Hepatocyte (in vitro differentiated cells): ENCODE measurements at regions not wholly inside any gene's neighbourhood (a gene's known extent, or its start where the extent isn't known, plus 50 kb on each side); places are given as distances from the start of the nearest gene placed in this dataset.

Experiments used
- DNase-seq: peaks from one replicate; pipeline ENCODE4 v3.0.0-alpha.2; 2016; ENCODE audit warnings: low spot score
- H2AFZ ChIP-seq: fragments of 200-600 bp; sonication (generic); 2 replicates; pipeline ENCODE4 v1.6.0; 2016; ENCODE audit warnings: antibody characterized with exemption, mild to moderate bottlenecking
- H3K27ac ChIP-seq: fragments of 200-600 bp; sonication (generic); 2 replicates; pipeline ENCODE4 v1.5.1; 2016; ENCODE audit warnings: mild to moderate bottlenecking
- H3K27me3 ChIP-seq: fragments of 200-600 bp; sonication (generic); 2 replicates; pipeline ENCODE4 v1.6.1; 2016
- H3K36me3 ChIP-seq: fragments of 200-600 bp; sonication (generic); replicated peaks from 2 replicates; pipeline ENCODE4 v1.5.1; 2016; ENCODE audit warnings: low read depth; ENCODE audit not compliant: insufficient read depth
- H3K4me1 ChIP-seq: fragments of 200-600 bp; sonication (generic); 2 replicates; pipeline ENCODE4 v1.5.1; 2016; ENCODE audit warnings: mild to moderate bottlenecking, moderate library complexity; ENCODE audit not compliant: insufficient read depth
- H3K4me2 ChIP-seq: fragments of 200-600 bp; sonication (generic); 2 replicates; pipeline ENCODE4 v1.6.0; 2016
- H3K4me3 ChIP-seq: fragments of 200-600 bp; sonication (generic); 2 replicates; pipeline ENCODE4 v1.5.1; 2016; ENCODE audit warnings: mild to moderate bottlenecking
- H3K79me2 ChIP-seq: fragments of 200-600 bp; sonication (generic); 2 replicates; pipeline ENCODE4 v1.6.0; 2017; ENCODE audit warnings: mild to moderate bottlenecking
- H3K9me2 ChIP-seq: fragments of 200-600 bp; sonication (generic); replicated peaks from 2 replicates; pipeline ENCODE4 v1.6.0; 2017; ENCODE audit warnings: mild to moderate bottlenecking; ENCODE audit not compliant: insufficient read depth
- H3K9me3 ChIP-seq: fragments of 200-600 bp; sonication (generic); 2 replicates; pipeline ENCODE4 v1.5.1; 2016; ENCODE audit warnings: low read depth, mild to moderate bottlenecking
- H4K20me1 ChIP-seq: fragments of 200-600 bp; sonication (generic); 2 replicates; pipeline ENCODE4 v1.6.0; 2016; ENCODE audit warnings: mild to moderate bottlenecking; ENCODE audit not compliant: insufficient read depth, poor library complexity, severe bottlenecking
- CTCF ChIP-seq: fragments of 200-600 bp; sonication (generic); IDR thresholded peaks from 2 replicates; pipeline ENCODE4 v1.5.1; 2016; ENCODE audit warnings: antibody characterized with exemption, mild to moderate bottlenecking; ENCODE audit not compliant: poor library complexity
- EZH2 ChIP-seq: fragments of 200-600 bp; sonication (generic); IDR thresholded peaks from 2 replicates; pipeline ENCODE4 v1.6.1; 2016; ENCODE audit warnings: antibody characterized with exemption, mild to moderate bottlenecking, borderline replicate concordance
- EZH2phosphoT487 ChIP-seq: fragments of 200-600 bp; sonication (generic); IDR thresholded peaks from one replicate; pipeline ENCODE4 v1.6.1; 2018; ENCODE audit warnings: antibody characterized with exemption, mild to moderate bottlenecking, low read depth, moderate library complexity; ENCODE audit not compliant: unreplicated experiment, severe bottlenecking
- WGBS: methylation state at CpG from one replicate; pipeline ENCODE4 v1.1.6; 2016; ENCODE audit warnings: low lambda C conversion rate; ENCODE audit errors: missing lambda C conversion rate; 5-methylcytosine and 5-hydroxymethylcytosine counted together

GRCh38 chr3:29185706-29186105, 95.2 kb upstream of the RBMS3 start:
- DNase-seq = no peak
- Histone ChIP-seq H3K4me2 (no peak overlapping the region), H3K4me1 (no peaks in the 10 kb centered on the region), H3K27me3 (no peaks in the 10 kb centered on the region), H3K27ac (no peak overlapping the region), H3K9me3 (no peaks in the 10 kb centered on the region), H3K79me2 (no peaks in the 10 kb centered on the region), H2AFZ (no peak overlapping the region), H3K9me2 (no peaks in the 10 kb centered on the region), H4K20me1 (no peaks in the 10 kb centered on the region), H3K36me3 (no peaks in the 10 kb centered on the region), H3K4me3 (no peak overlapping the region)
- 88% methylated on average over 1 of the region's 1 CpG for WGBS
- TF ChIP-seq EZH2phosphoT487 (no peak), EZH2 (no peak), CTCF (no peak)

- Histone ChIP-seq H3K79me2 (no peaks in the 10 kb centered on the region), H3K4me2 (no peak overlapping the region), H3K9me2 (no peaks in the 10 kb centered on the region), H3K4me3 (no peak overlapping the region), H3K27me3 (no peaks in the 10 kb centered on the region), H3K4me1 (no peaks in the 10 kb centered on the region), H2AFZ (no peak overlapping the region), H3K27ac (no peak overlapping the region), H3K36me3 (no peaks in the 10 kb centered on the region), H3K9me3 (no peaks in the 10 kb centered on the region), H4K20me1 (no peaks in the 10 kb centered on the region)
- TF ChIP-seq EZH2phosphoT487 (no peak), EZH2 (no peak), CTCF (no peak)
- 68% methylated on average over 1 of the region's 1 CpG for WGBS
- DNase-seq = no peak
Measured at GRCh38 chr3:29186131-29186599, 94.7 kb upstream of the RBMS3 start.

GRCh38 chr3:29186982-29187725, 93.7 kb upstream of the RBMS3 start:
- Histone ChIP-seq H3K27me3 (no peaks in the 10 kb centered on the region), H3K4me1 (no peaks in the 10 kb centered on the region), H4K20me1 (no peaks in the 10 kb centered on the region), H3K4me3 (no peak overlapping the region), H3K36me3 (no peaks in the 10 kb centered on the region), H3K27ac (no peak overlapping the region), H3K9me2 (no peaks in the 10 kb centered on the region), H3K79me2 (no peaks in the 10 kb centered on the region), H2AFZ (no peak overlapping the region), H3K4me2 (no peak overlapping the region), H3K9me3 (no peaks in the 10 kb centered on the region)
- DNase-seq = no peak
- 57% methylated on average over 3 of the region's 3 CpGs for WGBS
- TF ChIP-seq CTCF (no peak), EZH2 (no peak), EZH2phosphoT487 (no peak)
